DMS53 treated with DMSO at 0.1 percent for 48 hours (cell line): ENCODE measurements at regions not wholly inside any gene's neighbourhood (a gene's known extent, or its start where the extent isn't known, plus 50 kb on each side); places are given as distances from the start of the nearest gene placed in this dataset.
A peak's percentile ranks its signal among the peaks of the same experiment; 100 is the strongest.
"Not testable (repeated sequence)": the region's sequence is repeated elsewhere in the genome, so short reads cannot be mapped to it uniquely, and the experiment has no call there.

ENCODE experiments used
- DNase-seq: peaks from one replicate; lab custom pipeline; 2025; ENCODE audit not compliant: unreplicated experiment; lab: John Stamatoyannopoulos, UW

GRCh38 chr3:191076903-191077552, 122.0 kb upstream of the OSTN start:
- DNase-seq: no peak

GRCh38 chr3:191074511-191074910, 124.5 kb upstream of the OSTN start:
- no peak for DNase-seq

GRCh38 chr3:191070762-191071403, 128.2 kb upstream of the OSTN start:
- DNase-seq: no peak

GRCh38 chr3:191070201-191070600, 128.8 kb upstream of the OSTN start:
- no peak for DNase-seq

- DNase-seq: no peak
Observed at GRCh38 chr3:191068946-191069813, 129.9 kb upstream of the OSTN start.

- no peak for DNase-seq
Observed at GRCh38 chr3:191066669-191067068, 132.4 kb upstream of the OSTN start.

GRCh38 chr3:191065181-191065805, 133.7 kb upstream of the OSTN start:
- DNase-seq: no peak

GRCh38 chr3:191051037-191051436, 148.0 kb upstream of the OSTN start:
- DNase-seq: peak; percentile 9

GRCh38 chr3:191047930-191048329, 151.1 kb upstream of the OSTN start:
- DNase-seq: no peak

- no peak for DNase-seq
Observed at GRCh38 chr3:191030929-191031328, 168.1 kb upstream of the OSTN start.

- DNase-seq: no peak
Observed at GRCh38 chr3:191030491-191030890, 168.0 kb upstream of the GMNC start.

- DNase-seq: no peak
Observed at GRCh38 chr3:191026746-191027145, 164.3 kb upstream of the GMNC start.

GRCh38 chr3:191020730-191021396, 158.4 kb upstream of the GMNC start:
- no peak for DNase-seq

GRCh38 chr3:191019855-191020254, 157.4 kb upstream of the GMNC start:
- DNase-seq: no peak

- not testable (repeated sequence) for DNase-seq
Observed at GRCh38 chr3:191015960-191016359, 153.5 kb upstream of the GMNC start.

- DNase-seq: no peak
Observed at GRCh38 chr3:191008074-191008473, 145.6 kb upstream of the GMNC start.

GRCh38 chr3:191005790-191006189, 143.3 kb upstream of the GMNC start:
- no peak for DNase-seq

GRCh38 chr3:191003742-191004141, 141.2 kb upstream of the GMNC start:
- DNase-seq: no peak

- DNase-seq: no peak
Observed at GRCh38 chr3:190996181-190996775, 133.8 kb upstream of the GMNC start.

- no peak for DNase-seq
Observed at GRCh38 chr3:190995156-190995555, 132.7 kb upstream of the GMNC start.

- no peak for DNase-seq
Observed at GRCh38 chr3:190990898-190991297, 128.4 kb upstream of the GMNC start.
